ENCODE measurements at regions not wholly inside any gene's neighbourhood (a gene's known extent, or its start where the extent isn't known, plus 50 kb on each side); places are given as distances from the start of the nearest gene placed in this dataset.

DNA sequence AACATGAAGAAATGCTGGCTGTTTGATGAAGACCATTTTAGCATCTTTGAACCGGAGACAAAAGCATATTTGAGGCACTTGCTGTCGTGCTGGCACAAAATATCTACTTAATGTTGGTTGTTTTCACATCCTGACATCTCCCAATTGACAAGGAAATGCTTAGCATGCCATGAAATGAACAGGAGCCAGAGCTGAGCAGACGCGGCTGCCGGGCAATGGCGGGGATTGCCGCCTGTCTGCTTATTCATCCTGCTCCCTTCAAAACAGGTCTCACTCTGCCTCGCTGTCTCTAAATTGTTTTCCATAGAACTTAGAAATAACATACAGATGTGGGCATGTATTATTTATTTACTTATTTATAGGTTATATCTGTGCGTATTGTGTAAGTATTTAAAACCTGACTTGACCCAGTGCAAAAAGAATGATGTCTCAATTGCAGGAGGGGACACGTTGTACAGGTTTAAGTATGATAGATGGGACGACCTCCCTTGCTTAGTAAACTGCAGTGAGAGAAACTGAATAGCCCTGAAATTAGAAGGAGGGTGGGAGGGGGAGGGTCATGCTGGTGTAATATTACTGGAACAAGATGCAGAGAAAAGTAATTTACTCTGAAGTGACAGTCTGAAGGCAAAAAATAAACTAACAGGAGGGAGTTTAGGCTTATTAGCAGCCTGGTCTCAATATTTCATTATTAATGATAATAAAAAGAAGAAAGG lies 590.4 kb upstream of the PLXNA2 start:
- no peak for TF ChIP-seq CTCF (IDR thresholded peaks at IDR 0.05)
- ATAC-seq (ENCODE audit: low FRiP score) (no peak), DNase-seq (ENCODE audit: low spot score) (no peak)

DNA sequence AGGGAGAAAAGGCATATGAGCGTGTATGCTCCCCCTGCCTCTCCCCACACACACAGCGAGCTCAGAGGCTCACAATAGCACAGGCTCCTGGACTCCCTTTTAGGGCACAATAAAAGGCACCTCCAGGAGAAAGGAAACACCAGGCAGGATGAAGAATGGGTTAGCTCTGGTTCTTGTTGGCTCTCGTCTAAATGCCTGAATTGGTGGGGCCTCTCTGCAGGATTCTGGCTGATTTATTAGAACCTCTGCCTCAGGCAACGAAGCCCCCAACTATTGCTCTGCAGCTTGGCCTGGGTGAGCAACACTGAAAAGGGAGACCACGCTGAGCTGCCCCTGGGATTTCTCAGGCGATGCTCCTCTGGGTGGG lies 590.9 kb upstream of the PLXNA2 start:
- ATAC-seq (ENCODE audit: low FRiP score) (no peak), DNase-seq (ENCODE audit: low spot score) (no peak)
- TF ChIP-seq CTCF (IDR thresholded peaks at IDR 0.05), result no peak

DNA sequence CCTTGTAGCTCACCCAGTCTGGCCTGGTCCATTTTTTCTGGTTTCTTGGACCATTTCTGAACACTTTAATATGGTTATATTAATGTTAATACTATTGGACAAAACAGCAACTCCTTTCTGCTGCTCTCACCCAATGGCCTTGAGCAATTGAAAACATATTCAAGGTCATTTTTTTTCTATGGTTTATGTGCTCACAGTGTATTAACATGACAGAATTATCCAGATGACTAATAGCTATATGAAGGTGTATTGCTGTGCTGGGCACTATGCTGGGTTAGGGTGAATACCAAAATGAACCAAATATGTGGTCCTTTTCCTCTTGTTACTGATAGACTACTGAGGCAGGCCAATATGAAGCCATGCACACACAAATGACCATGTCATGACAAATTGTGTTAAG lies 591.6 kb upstream of the PLXNA2 start:
- DNase-seq (ENCODE audit: low spot score) (no peak), ATAC-seq (ENCODE audit: low FRiP score) (no peak)
- TF ChIP-seq CTCF (IDR thresholded peaks at IDR 0.05), result no peak

DNA sequence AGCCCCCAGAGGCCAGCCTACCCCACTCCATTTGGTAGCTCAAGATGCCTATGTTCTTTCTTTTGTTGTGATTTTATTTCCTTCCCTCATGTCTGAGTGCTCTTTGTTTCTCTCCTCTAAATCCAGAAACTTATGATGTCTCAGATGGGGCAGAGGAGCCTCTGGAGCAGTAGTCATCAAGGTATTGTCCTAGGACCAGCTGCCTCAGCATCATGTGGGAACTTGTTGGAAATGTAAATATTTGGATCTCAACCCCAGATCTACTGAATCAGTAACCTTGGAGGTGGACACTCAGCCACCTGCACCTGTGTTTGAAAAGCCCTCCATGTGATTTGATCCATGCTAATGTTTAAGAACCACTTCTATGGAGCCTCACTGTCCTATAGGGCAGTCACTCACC lies 593.1 kb upstream of the PLXNA2 start:
- DNase-seq (ENCODE audit: low spot score) (no peak), ATAC-seq (ENCODE audit: low FRiP score) (no peak)
- TF ChIP-seq CTCF (IDR thresholded peaks at IDR 0.05), result no peak

GRCh38 chr1:208841436-208841835 lies 597.3 kb upstream of the PLXNA2 start:
- ATAC-seq (ENCODE audit: low FRiP score), result no peak
- TF ChIP-seq CTCF (IDR thresholded peaks at IDR 0.05), result no peak

DNA sequence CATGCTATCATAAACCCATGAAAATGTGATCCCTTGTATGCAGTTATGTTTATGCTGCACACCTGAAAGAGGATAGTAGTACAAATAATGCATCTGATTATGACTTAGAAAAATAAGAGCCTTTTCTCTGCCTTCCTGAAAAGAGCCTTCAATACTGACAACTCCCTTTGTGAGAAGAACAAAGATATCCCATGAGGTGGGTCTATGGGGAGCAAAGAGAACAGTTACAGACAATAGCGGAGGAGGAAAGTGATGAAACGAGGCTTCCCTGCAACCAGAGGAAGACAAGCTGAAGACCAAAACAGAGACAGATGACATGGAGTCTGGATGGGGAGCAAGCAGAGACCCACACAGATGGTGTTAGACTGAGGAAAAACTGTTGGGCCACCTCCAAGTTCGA lies 598.3 kb upstream of the PLXNA2 start:
- no peak for TF ChIP-seq CTCF (IDR thresholded peaks at IDR 0.05)
- no peak for ATAC-seq (ENCODE audit: low FRiP score)

More at GRCh38 chr1:208841436-208841835, 597.3 kb upstream of the PLXNA2 start:
- DNase-seq (ENCODE audit: low spot score), result no peak

DNA sequence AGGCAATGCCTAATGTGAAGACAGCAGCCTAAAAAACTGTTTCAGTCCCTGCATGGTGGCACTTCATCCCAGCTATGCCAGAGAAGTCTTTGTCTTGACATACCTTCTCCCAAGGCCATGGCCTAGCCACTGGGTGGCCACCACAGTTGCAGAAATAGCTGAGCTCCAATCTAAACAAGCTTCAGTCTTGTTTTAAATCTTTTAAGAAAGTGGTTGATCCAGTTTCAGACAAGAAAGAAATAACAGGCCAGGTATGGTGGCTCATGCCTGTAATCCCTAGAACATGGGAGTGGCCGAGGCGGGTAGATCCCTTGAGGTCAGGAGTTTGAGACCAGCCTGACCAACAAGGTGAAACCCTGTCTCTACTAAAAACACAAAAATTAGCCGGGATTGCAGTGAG lies 600.0 kb upstream of the PLXNA2 start:
- TF ChIP-seq CTCF (IDR thresholded peaks at IDR 0.05), result no peak
- ATAC-seq (ENCODE audit: low FRiP score), result no peak
- no peak for DNase-seq (ENCODE audit: low spot score)

More for the DNA sequence above, 598.3 kb upstream of the PLXNA2 start:
- no peak for DNase-seq (ENCODE audit: low spot score)
